Activated T-helper 1 cell treated with Interleukin-2 at 50 U/mL for 16 hours (primary cell): ENCODE measurements at regions not wholly inside any gene's neighbourhood (a gene's known extent, or its start where the extent isn't known, plus 50 kb on each side); places are given as distances from the start of the nearest gene placed in this dataset.

Source experiments
- DNase-seq: peaks from one replicate; pipeline ENCODE4 v3.0.0-alpha.2; 2020; ENCODE audit warnings: low read depth

- no peak for DNase-seq
Measured at GRCh38 chr2:37471994-37472393, 127.6 kb downstream of the QPCT start.

GRCh38 chr2:37472959-37473358 lies 128.5 kb downstream of the QPCT start:
- DNase-seq = no peak

GRCh38 chr2:37476411-37476810 lies 132.0 kb downstream of the QPCT start:
- DNase-seq = no peak

GRCh38 chr2:37477921-37478320 lies 133.5 kb downstream of the QPCT start:
- no peak for DNase-seq

- DNase-seq = no peak
Measured at GRCh38 chr2:37481244-37481643, 136.8 kb downstream of the QPCT start.

GRCh38 chr2:37489041-37489456 lies 144.6 kb downstream of the QPCT start:
- DNase-seq = no peak

- no peak for DNase-seq
Measured at GRCh38 chr2:37489536-37489935, 145.1 kb downstream of the QPCT start.

GRCh38 chr2:37493425-37493824 lies 149.0 kb downstream of the QPCT start:
- DNase-seq = no peak

GRCh38 chr2:37499113-37499512 lies 154.7 kb downstream of the QPCT start:
- DNase-seq = no peak

GRCh38 chr2:37500031-37500430 lies 155.6 kb downstream of the QPCT start:
- DNase-seq = no peak

GRCh38 chr2:37501113-37501512 lies 156.7 kb downstream of the QPCT start:
- DNase-seq = no peak

- DNase-seq = no peak
Measured at GRCh38 chr2:37506407-37507050, 162.1 kb downstream of the QPCT start.

GRCh38 chr2:37507051-37507410 lies 162.6 kb downstream of the QPCT start:
- no peak for DNase-seq

- no peak for DNase-seq
Measured at GRCh38 chr2:37507703-37508102, 163.3 kb downstream of the QPCT start.

GRCh38 chr2:37512971-37513370 lies 158.5 kb downstream of the CDC42EP3 start:
- no peak for DNase-seq

- DNase-seq = no peak
Measured at GRCh38 chr2:37523814-37524362, 147.6 kb downstream of the CDC42EP3 start.

- DNase-seq = no peak
Measured at GRCh38 chr2:37526323-37526722, 145.1 kb downstream of the CDC42EP3 start.

- DNase-seq = no peak
Measured at GRCh38 chr2:37526856-37527255, 144.6 kb downstream of the CDC42EP3 start.

- DNase-seq = no peak
Measured at GRCh38 chr2:37527361-37527760, 144.1 kb downstream of the CDC42EP3 start.

- no peak for DNase-seq
Measured at GRCh38 chr2:37529830-37530415, 141.5 kb downstream of the CDC42EP3 start.

GRCh38 chr2:37532503-37532902 lies 138.9 kb downstream of the CDC42EP3 start:
- DNase-seq = no peak

- DNase-seq = no peak
Measured at GRCh38 chr2:37537316-37537715, 134.1 kb downstream of the CDC42EP3 start.

- DNase-seq = no peak
Measured at GRCh38 chr2:37541516-37541915, 129.9 kb downstream of the CDC42EP3 start.

- no peak for DNase-seq
Measured at GRCh38 chr2:37543999-37544557, 127.4 kb downstream of the CDC42EP3 start.
